GM18909 (cell line): ENCODE measurements at regions not wholly inside any gene's neighbourhood (a gene's known extent, or its start where the extent isn't known, plus 50 kb on each side); places are given as distances from the start of the nearest gene placed in this dataset.
"Not testable (repeated sequence)": the region's sequence is repeated elsewhere in the genome, so short reads cannot be mapped to it uniquely, and the experiment has no call there.

Experiments used
- ATAC-seq: cut with Tn5 transposase; IDR thresholded peaks from one replicate; pipeline ENCODE4 v1.9.1; 2021; ENCODE audit warnings: mild to moderate bottlenecking; ENCODE audit not compliant: unreplicated experiment, poor library complexity

DNA sequence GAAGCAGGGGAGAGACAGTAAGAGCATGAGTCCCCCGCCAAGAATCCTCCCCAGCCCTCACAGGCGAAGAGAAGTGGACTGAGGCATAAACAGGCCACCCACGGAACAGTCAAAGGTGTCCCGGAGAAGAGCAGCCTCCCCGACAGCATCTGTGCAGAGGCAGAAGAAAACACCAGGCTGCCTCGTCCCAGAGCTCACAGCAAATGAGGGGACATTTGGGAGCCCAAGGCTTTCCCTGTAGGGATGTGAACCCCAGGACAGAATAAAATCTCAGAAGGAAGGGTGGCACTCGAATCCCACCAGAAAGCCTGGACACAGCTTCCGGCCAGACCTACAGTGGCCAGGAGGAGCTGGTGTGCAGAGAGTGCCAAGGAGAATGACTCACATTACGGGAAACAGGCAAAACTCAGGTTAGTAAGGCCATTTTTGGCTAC is 90.4 kb downstream of the DLL1 start:
- no peak for ATAC-seq

DNA sequence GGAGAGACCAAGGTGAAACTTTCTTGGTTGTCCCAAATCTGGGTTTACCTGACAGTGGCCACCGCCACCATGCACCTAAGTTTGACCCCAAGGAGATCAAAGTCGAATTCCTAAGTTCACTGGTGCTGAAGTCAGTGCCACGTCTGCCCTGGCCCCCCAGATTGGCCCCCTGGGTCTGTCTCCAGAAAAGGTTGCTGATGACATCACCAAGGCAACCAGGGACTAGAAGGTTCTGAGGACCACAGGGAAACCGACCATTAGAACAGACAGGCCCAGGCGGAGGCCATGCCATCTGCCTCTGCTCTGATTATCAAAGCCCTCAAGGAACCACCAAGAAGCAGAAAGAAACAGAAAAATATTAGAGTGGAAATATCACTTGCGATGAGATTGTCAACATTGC is 91.2 kb downstream of the DLL1 start:
- ATAC-seq, result no peak

DNA sequence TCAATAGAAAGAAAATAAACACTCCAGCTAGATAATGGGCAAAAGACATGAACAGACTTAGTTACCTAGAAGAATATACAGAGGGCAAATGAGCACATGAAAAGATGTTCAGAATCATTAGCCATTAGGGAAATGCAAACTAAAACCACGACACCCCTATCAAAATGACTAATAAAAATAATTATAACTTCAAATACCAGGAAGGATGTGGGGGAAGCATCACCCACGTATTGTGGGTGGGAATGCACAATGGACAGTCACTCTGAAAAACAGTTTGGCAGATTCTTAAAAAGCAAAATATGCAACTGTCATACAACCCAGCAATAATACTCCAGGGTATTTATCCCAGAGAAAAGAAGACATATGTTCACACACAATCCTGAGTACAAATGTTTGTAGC is 92.6 kb downstream of the DLL1 start:
- no peak for ATAC-seq

DNA sequence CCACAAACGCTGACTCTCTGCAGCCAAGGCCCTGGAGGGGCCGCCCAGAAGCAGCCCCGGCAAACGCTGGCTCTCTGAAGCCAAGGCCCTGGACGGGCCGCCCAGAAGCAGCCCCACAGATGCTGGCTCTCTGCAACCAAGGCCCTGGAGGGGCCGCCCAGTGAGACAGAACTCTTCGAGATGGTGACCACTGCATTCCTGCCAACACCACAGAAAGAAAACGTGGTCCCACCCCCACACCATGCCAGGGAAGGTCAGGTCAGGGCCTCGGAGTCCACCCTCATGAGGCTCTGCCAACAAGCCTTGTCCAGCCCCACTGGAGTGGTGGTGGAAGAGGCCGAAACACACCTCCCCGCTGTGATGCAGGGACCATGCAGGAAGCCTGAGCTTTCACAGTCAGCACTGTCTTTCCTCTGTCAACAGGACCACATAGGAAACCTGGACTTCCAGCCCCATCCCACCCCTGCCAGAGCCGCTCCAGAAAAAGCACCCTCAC is 97.5 kb downstream of the DLL1 start:
- ATAC-seq, result no peak

DNA sequence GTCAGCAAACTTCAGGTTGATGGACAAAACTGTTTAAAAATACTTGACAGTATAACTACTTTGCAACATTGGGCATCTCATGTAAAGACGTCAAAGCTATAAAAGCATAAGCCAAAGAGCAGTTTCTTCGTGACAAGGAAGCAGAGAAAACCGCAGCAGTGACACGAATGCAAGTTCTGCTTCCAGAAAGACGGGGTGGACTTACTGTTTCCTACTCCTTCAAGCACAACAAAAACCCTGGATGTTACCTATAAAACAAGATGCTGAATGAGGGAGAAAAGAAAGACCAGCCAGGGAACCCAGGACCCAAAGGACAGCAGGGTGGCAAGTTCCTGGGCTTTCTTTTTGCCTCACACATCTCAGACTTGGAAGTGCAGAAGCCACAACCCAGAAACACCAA is 98.0 kb downstream of the DLL1 start:
- no peak for ATAC-seq

DNA sequence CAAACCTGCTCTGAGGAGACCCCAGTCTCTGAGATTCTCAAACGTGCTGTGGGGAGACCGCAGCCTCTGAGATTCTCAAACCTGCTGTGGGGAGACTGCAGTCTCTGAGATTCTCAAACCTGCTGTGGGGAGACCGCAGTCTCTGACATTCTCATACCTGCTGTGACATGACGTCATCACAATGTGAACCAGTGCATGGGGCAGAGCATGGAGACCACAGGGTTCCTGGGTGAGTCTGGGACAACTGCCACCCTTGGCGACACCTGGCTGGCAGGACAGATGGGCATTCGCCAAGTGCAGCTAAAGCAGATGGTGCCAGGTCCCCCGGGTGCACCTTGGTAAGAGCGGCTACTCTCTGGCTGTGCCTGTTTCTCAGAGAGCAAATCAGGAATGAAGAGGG is 98.8 kb downstream of the DLL1 start:
- ATAC-seq, result not testable (repeated sequence)

DNA sequence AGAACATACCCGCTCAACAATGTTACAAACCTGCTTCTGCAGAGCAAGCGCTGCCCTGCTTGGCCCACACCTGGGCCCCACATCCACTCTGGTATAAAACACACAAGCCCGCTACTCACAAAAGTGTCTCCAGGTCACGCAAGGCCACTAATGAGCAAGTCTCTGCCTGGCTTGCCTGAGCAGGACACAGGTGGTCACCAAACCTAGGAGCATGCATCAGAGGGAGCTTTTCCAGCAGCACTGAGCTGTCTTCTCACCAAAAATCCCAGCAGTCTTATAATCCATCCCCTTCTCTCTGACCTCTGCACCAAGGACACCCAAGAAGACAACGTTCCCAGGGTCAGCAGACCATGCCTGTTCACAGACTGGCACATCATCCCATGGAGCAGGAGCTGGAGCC is 100.8 kb downstream of the DLL1 start:
- no peak for ATAC-seq

DNA sequence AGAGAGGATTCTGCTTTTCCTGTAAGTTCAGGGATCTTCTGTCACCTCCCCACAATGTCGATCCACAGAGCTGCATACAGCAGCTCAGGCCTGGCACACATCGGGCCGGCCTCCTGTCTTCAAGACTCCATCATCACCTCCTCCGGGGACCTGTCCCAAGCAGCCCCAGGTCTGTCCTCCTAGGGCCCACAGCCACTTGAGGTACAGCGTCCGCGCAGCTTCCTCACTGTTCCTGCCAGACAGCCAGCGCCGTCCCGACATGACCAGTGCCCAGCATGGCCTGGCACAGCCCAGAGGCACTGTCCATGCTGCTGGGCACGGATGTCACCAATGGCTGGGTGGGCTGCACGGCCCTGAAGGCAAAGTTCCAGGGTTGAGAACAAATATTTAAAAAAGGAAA is 101.6 kb downstream of the DLL1 start:
- no peak for ATAC-seq

DNA sequence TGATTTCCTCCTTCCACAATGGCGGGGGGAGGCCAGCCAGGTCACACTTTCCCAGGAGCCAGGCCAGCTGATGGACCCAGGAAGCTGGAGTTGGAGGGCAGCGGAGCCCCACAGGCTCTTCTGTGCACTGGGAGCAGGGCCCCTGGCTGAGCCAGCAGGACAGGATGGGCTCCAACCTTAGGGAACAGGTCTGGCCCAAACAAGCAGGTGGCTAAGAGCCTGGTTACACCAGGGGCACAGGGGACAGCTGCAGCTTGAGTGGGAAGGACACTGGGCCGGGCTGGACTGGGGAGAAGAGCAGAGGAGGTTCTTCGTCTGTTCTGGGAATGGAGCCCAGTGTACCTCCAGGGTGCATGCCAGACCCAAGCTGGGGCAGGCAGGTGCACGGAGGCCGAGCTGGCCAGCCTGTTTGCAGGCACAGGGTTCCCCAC is 102.3 kb downstream of the DLL1 start:
- ATAC-seq, result no peak

DNA sequence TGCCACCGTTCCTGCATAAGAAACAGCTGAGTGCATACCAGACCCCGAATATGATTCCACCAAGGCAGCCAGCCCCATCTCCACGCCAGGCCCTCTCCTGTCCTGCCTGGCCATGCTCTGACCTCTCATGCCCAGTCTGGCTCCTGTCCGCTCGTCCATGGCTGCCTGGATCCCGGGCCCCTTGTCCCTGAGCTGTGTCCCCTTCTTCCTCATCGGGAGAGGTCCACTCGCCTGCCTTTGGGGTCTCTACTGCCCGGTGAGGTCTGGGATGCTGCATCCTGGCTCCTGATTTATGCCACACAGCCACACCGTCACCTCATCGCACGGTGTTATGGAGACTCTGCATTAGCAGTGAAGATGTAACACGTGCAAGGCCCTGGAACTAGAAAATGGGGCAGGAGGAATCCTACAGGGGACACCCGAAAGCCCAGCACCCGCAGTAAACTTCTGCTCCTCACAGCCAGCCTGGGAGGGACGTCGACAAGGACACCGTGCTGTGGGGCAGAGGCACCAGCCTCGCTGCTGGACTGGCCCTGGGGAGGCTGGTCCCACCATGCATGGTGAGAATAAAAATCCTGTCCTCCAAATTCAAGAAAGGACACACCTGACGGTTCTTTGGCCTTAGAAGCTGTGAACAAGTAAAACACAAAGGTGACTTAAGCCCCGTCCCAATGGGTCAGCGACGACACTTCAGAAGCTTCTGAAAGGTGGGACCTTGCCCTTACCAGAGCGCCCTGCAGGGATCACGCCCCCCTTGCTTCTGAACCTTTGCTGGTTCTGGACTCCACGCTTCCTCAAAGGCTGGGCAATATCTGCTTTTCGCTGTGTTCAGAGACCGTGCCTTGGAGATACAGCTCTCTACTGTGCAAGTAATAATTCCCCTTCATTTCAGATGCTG is 103.0 kb downstream of the DLL1 start:
- ATAC-seq, result no peak

DNA sequence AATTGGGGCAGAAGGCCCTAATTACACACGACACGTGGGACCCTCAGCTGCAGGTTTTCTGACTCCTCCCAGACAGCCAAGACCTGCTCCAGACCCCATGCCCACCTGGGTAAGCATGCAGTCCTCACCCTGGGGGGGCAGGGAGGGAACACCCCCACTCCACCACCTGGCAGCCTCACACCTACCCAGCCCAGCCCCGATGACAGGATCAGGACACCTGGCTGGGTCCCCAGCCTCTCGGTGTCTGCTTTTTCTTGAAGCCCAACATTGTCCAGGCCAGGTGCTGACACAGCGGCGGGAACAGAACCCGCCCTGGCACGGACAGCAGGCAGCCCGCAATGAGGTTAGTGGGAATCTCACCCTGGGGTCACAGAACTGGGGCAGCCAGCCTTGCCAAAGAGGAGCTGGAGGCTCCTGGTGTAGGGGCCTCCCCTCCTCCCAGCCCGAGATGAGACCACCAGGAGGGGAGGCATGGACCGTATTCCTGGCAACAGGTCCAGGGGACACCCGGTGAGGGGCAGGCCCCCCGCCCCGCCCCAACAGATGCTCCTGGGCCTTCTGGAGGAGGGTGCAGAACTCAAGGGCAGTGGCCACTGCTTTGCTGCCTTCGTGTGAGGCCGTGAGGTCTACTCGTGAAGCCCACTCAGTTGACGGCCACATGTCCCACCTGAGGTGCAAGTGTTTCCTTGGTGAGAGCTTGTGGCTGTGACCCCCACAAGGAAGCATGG is 103.8 kb downstream of the DLL1 start:
- no peak for ATAC-seq

DNA sequence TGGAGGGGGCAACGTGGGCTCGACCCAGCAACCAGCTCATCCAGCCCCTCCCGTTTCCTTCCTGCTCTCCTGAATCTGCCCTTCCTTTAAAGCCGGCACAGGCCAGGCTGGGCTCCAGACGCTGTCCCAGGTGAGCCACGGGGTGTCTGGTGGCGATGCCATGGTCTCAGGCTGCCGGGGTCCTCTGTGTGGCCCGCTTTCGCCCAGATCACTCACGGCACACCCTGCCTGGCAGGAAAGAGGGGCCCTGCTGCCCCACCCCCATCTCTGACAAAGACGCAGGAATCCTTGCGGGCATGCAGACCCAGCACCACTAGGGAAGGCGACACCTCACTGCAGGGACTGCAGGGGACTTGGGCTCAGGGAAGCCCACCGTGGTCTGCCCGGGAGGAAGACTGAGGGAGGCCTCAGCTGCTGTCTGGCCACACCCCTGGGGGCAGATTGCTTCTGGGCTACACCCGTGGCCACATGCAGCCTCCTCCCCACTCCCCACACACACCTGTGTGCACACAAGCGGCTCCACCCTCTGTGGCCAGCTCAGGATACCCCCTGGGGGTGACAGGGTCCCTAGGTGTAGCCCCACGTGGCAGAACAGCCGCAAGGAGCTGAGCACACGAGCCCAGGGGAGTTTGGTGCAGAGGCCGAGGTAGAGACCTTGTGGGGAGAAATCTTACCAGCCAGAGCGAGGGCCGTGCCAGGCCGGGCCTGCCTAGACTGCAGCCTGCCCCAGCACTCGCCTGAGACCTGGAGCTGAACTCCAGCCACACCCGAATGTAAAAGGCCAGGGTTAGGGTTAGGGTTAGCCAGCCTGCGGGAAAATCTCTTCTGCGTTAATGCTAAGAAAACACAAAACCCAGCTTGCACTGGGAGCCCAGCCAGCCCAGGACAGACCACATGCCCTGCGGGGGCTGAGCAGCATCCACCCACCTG is 104.6 kb downstream of the DLL1 start:
- no peak for ATAC-seq

DNA sequence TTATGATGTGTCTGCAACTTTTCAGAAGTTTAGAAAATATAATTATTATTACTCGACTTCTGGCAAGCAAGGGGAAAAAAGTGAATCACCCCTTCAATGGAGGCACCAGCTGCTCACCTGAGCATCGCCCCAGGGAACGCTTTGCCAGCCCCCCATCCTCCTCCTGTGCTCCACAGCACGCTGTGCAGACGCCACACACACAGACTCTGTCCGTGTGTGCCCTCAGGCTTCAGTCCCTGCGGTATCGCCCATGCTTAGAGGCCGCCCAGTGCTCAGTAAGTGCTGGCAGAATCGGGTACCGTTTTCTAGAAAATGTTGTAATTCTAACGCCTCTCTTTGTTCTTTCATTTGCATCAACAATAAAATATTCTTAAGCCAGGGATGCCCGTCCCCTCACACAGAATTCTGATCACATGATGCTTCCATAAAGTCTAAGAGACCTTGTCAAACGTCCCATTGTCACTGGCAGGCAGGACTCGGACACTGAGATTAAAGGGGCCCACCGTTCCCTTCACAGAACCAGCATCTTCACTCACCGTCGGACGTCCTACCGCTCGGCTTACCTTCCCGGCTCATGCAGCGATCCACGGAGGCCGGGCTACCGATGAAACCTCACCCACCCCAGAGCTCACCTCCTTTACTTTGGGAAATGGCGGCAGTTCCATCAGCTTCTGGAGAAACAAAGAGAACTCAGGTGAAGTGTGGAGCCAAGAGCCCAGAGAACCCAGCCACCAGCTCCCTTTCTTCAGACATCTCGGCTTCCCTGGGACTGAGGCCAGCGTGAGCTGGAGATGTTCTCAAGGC is 105.5 kb downstream of the DLL1 start:
- ATAC-seq, result no peak

DNA sequence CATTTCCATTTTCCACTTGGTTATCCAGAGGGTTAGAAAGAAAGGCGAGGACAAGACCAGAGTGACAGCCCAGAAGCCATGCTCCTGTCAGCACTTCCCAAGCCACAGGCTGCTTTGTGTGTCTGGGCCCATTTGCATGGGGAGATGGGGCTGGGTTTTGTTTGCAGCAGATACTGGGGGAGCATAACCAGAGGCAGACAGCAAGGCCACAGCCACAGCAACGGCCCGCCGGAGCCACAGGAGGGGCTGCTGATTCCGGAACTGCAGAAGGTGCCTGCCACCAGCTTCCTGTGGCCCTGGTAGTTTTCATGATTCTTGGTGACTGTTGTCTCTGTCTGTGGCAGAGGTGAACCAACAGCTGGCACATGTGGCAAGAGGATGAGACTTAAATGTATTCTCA is 106.6 kb downstream of the DLL1 start:
- ATAC-seq, result no peak

DNA sequence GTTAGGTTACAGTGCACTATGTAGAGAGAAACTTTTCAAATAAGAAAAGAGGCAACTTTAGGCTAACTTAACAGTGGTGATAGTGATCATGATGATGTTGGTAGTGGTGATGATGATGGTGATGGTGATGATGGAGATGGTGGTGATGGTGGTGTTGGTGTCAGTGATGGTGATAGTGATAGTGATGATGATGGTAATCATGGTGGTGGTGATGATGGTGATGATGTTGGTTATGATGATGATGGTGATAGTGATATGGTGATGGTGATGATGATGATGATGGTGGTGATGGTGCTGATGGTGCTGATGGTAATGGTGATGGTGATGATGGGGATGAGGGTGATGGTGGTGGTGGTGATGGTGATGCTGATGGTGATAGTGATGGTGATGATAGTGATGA is 107.4 kb downstream of the DLL1 start:
- no peak for ATAC-seq

DNA sequence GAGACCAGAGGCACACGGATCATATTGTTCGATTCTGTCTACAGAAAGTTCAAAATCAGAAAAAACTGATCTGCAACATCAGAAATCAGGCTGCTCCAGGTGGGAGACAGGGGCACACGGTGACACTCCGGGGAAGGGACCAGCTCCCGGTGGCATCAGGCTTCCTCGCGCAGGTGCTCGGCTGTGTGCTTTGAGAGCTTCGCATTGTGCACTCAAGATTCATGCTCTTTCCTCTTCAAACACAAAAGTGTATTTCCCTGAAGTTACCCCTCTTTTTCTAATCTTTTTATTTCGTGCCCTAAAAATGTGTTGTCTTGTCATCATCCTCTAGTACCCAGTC is 108.1 kb downstream of the DLL1 start:
- no peak for ATAC-seq

DNA sequence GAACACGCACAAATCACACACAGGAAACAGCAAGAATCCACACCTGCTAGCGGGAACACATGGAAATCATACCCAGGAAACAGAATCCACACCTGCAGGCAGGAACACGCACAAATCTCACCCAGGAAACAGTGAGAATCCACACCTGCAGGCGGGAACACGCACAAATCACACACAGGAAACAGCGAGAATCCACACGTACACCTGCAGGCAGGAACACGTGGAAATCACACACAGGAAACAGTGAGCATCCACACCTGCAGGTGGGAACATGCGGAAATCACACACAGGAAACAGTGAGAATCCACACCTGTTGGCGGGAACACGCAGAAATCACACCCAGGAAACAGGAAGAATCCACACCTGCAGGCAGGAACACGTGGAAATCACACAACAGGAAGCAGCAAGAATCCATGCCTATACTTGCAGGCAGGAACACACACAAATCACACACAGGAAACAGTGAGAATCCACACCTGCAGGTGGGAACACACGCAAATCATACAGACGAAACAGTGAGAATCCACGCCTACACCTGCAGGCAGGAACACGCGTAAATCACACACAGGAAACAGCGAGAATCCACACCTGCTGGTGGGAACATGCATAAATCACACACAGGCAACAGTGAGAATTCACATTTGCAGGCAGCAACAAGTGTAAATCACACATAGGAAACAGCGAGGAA is 108.6 kb downstream of the DLL1 start:
- ATAC-seq, result no peak

DNA sequence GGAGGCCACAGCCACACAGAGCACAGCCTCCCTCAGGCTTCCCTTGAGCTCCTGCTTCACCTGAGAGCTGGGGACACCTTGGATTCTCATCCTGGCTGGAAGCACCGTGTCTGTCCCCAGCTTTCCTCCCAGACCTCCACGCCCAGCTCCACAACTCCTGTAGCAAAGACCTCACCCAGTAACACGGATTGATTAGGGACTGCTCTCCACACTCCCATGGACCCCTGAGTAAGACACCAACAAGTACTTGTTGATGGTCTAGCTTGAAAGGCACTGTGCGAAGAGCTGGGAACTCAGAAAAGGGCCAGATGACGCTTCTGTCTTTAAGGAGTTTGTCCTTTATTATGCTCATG is 109.6 kb downstream of the DLL1 start:
- no peak for ATAC-seq

DNA sequence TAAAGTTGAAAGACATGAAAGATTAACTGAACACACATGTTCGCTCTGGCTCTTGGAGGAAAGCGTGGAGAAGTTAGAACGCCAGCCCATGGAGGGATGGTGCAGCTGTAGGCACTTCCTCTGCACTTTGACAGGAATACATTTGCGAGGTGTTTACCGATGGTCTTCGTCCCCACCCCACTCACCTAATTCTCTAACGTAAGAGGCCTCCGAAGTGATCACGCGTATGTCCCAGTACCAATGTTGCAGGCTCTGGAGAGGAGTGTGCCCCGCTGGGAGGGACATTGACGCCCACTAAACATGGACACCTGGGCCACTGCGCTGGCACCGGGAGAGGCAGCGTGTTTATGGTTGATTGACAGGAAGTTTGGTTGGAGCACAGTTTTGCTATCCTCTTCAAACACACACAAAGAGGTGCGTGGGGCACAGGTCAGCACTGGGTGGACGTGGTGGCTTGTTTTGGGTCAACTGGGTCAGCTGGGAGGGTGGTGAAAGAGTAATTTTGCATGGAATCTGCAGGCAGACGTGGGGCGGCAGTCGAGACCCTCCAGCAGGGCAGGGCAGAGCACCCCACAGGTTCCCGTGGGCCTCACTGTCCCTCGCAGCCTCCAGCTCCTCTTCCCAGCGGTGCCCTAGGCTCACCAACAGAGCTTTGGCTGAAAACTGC is 110.1 kb downstream of the DLL1 start:
- ATAC-seq, result no peak
